GM04504 (cell line): ENCODE measurements at regions not wholly inside any gene's neighbourhood (a gene's known extent, or its start where the extent isn't known, plus 50 kb on each side); places are given as distances from the start of the nearest gene placed in this dataset.
"Not testable (repeated sequence)": the region's sequence is repeated elsewhere in the genome, so short reads cannot be mapped to it uniquely, and the experiment has no call there.

Source experiments
- DNase-seq: peaks from one replicate; pipeline ENCODE4 v3.0.0-alpha.2; 2012; ENCODE audit warnings: low read depth

DNA sequence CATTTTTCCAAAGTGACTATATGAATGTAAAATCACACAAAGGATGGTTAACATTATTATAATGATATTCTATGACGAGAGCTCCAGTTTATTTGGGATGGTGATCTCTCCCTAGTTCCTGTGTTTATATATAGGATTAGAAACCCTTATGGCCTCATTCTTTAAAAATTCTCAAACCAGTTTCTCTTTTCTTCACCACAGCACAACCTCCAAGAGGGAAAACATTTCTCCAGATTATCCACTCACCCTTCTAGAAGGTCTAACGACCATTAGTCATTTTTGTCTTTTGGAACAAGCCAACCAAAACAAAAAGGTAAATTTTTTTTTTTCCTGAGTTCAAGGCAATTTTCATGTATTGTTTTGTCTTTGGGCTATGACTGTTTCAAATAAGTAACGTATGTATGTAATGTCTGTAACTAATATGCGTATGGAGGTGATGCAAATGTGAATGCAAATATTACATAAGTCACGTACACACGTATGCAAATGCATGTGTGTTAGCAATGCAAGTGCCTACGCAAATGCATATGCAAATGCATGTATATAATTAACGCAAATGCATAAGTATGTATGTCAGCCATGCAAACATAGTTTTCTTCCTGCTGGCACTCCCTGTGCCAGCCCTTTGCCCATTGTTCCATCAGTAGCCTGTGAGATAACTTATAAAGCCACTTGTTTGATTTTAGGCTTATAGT is 72.5 kb upstream of the MORC3 start:
- no peak for DNase-seq

- DNase-seq: no peak
Measured at GRCh38 chr21:36249576-36250422, 70.2 kb upstream of the MORC3 start.

DNA sequence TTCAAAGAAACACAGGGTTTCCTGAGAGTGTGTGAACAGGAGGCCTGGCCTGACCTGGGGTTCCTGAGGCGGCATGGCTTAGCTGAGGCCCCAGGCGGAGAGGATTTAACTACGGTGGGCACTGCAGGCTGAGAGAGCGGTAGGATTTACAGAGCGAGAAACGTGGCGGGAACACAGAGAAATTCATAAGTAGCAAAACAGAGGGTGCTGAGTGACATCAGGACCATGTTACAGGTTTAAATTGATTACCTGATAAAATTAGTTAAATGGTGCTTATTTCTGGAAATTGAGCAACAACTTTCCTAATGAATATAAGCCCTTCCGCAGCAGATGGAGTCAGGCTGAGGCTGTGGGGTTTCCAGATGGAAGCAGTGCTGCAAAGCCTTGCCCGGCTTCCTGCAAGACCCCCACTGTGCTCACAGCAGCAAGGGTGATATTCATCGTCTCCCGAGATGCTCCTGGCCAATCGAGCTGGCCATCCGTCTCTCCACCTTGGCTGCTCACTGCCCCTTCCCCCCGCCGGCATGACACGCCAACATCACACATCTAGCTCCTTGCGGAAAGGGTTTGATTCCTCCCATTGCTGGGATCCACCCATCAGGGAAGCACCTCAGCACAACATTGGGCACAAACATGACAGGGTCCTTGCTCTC is 69.4 kb upstream of the MORC3 start:
- no peak for DNase-seq

DNA sequence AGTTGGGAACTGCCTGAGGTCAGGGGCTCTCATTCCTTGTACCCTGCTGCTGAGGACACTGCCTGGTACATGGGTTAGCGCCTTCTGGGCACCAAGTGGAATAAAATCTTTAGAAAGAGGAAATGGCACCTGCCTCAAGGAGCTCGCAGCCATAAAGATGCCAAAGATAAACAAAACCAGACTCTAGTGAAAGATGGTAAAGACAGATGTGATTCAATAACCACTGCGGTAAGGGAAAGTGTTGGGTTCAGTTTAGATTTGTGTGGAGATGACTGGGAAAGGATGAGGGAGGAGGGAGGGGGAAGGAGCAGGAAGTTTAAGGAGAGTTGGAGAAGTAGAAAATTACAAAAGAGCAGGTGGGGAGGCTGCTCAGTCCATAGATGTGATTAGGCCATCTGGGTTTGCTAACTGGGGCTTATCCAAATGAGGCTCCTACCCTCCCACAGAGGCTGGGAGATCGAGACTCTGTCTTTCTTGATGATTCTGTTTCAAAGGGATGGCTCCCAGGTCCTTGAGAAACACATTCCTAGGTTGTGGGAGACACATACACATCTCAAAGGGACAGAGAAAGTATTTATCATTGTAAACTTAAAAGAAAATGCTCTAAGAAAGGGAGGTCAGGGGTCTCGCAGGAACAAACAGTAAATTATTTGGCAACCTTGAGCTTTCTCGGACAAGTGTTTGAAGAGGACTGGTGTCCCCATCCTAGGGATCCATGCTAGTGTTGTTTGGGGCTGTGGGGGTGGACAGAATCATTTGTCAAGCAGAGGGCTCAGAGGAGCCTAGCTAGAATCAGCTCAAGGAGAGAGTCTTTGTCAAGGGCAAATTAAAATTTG is 65.7 kb upstream of the MORC3 start:
- no peak for DNase-seq

- no peak for DNase-seq
Measured at GRCh38 chr21:36255663-36256062, 64.3 kb upstream of the MORC3 start.

- no peak for DNase-seq
Measured at GRCh38 chr21:36257657-36258056, 62.3 kb upstream of the MORC3 start.

DNA sequence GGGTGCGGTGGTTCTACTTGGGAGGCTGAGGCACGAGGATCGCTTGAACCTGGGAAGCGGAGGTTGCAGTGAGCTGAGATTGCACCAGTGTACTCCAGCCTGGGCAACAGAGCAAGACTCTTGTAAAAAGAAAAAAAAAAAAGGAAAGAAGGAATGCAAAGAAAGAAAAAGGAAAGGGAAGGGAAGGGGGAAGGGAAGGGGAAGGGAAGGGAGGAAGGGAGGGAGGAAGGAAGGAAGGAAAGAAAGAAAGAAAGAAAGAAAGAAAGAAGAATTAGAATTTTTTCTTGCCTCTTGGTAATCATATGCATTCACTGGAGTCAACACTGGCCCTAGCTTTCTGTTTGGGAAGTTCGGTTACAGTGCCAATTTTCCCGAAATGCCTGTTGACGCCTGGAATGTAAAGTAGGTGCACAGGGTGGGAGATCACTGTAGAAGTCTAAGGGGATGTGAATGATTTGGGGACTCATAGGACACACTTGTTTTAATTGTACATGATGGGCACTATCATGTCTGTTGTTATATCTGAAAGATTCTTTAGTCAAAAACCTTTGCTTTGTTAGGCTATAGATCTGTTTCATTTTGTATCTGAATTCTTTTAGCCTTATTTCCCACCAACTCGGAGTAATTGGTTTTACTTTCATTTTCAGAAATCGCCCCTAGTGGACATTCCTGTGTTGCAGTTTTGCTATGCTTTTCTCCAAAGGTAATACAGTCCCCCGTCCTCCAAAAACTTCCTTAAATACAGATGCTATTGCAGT is 59.8 kb upstream of the MORC3 start:
- peak; percentile 37 for DNase-seq

DNA sequence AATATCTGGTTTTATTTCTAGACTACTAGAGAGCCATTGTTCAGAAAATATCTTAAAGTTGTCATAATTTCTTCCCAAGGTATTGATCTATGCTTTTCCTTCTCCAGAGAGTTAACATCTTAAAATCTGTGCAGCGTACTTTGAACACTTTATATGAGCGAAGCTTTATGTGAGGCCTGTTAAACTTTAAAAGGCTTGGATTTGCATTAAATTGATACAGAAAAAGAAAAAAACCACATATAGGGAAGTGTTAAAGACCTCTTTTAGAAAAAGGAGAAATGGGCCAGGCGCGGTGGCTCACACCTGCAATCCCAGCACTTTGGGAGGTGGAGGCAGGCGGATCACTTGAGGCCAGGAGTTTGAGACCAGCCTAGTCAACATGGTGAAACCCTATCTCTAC is 59.2 kb upstream of the MORC3 start:
- DNase-seq: no peak

DNA sequence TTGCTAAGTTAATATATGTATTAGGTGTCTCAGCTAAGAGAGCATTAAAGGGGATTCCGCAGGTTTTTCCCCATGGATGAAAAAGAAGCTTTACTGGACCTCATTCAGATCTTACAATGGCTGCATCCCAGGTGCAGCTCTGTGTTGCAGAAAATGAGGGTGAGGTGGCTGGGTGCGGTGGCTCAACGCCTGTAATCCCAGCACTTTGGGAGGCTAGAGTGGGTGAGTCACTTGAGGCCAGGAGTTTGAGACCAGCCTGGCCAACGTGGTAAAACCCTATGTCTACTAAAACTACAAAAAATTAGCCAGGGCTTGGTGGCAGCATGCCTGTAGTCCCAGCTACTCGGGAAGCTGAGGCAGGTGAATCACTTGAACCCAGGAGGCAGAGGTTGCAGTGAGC is 58.5 kb upstream of the MORC3 start:
- no peak for DNase-seq

GRCh38 chr21:36263797-36264196 is 56.2 kb upstream of the MORC3 start:
- no peak for DNase-seq

- no peak for DNase-seq
Measured at GRCh38 chr21:36265431-36265830, 54.6 kb upstream of the MORC3 start.

GRCh38 chr21:36267828-36268227 is 52.2 kb upstream of the MORC3 start:
- DNase-seq: not testable (repeated sequence)

DNA sequence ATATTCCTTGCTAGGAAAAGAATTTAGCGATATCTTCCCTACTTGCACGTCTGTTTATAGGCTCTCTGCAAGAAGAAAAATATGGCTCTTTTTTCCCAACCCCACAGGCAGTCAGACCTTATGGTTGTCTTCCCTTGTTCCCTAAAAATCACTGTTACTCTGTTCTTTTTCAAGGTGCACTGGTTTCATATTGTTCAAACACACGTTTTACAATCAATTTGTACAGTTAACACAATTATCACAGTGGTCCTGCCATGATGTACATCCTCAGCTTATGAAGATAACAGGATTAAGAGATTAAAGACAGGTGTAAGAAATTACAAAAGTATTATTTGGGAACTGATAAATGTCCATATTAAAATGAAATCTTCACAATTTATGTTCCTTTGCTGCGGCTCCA is 51.7 kb upstream of the MORC3 start:
- not testable (repeated sequence) for DNase-seq
